H4 (cell line): ENCODE measurements at regions not wholly inside any gene's neighbourhood (a gene's known extent, or its start where the extent isn't known, plus 50 kb on each side); places are given as distances from the start of the nearest gene placed in this dataset.

Experiments
- DNase-seq: peaks from one replicate; pipeline ENCODE4 v3.0.0-alpha.2; 2015; ENCODE audit warnings: low spot score

GRCh38 chr3:127483902-127484591 lies 106.5 kb downstream of the TPRA1 start:
- no peak for DNase-seq

- DNase-seq, result no peak
These were observed 107.4 kb downstream of the TPRA1 start for GRCh38 chr3:127483005-127483641.

- no peak for DNase-seq
These were observed 108.1 kb downstream of the TPRA1 start for GRCh38 chr3:127482216-127483004.

GRCh38 chr3:127480196-127480954 lies 110.2 kb downstream of the TPRA1 start:
- DNase-seq, result no peak

- DNase-seq, result no peak
These were observed 111.1 kb downstream of the TPRA1 start for GRCh38 chr3:127479449-127479848.

GRCh38 chr3:127478922-127479321 lies 111.6 kb downstream of the TPRA1 start:
- no peak for DNase-seq

GRCh38 chr3:127477396-127477795 lies 113.1 kb downstream of the TPRA1 start:
- no peak for DNase-seq

- DNase-seq, result no peak
These were observed 113.6 kb downstream of the TPRA1 start for GRCh38 chr3:127476936-127477335.

GRCh38 chr3:127475975-127476705 lies 114.4 kb downstream of the TPRA1 start:
- no peak for DNase-seq

GRCh38 chr3:127475391-127475790 lies 115.1 kb downstream of the TPRA1 start:
- no peak for DNase-seq

GRCh38 chr3:127473244-127474024 lies 117.1 kb downstream of the TPRA1 start:
- no peak for DNase-seq

- DNase-seq, result no peak
These were observed 118.0 kb downstream of the TPRA1 start for GRCh38 chr3:127472506-127472905.

- DNase-seq, result no peak
These were observed 119.4 kb downstream of the TPRA1 start for GRCh38 chr3:127471142-127471541.

GRCh38 chr3:127469760-127470159 lies 120.8 kb downstream of the TPRA1 start:
- DNase-seq, result no peak

GRCh38 chr3:127467391-127467790 lies 123.1 kb downstream of the TPRA1 start:
- no peak for DNase-seq

GRCh38 chr3:127464642-127465041 lies 125.9 kb downstream of the TPRA1 start:
- DNase-seq, result no peak

- DNase-seq, result no peak
These were observed 128.3 kb downstream of the TPRA1 start for GRCh38 chr3:127462111-127462655.

- DNase-seq, result no peak
These were observed 129.1 kb downstream of the TPRA1 start for GRCh38 chr3:127461286-127461910.

- DNase-seq, result no peak
These were observed 130.6 kb downstream of the TPRA1 start for GRCh38 chr3:127459891-127460290.
